Mesothelial cell of epicardium (in vitro differentiated cells): ENCODE measurements at regions not wholly inside any gene's neighbourhood (a gene's known extent, or its start where the extent isn't known, plus 50 kb on each side); places are given as distances from the start of the nearest gene placed in this dataset.
"Not testable (repeated sequence)": the region's sequence is repeated elsewhere in the genome, so short reads cannot be mapped to it uniquely, and the experiment has no call there.

ENCODE experiments used
- DNase-seq, 2 experiments: peaks; one replicate each; pipeline ENCODE4 v3.0.0; 2021; ENCODE audit warnings: low spot score in 2 of 2; ENCODE audit not compliant: unreplicated experiment in 2 of 2
- H3K27ac Mint-ChIP-seq: 2 replicates; pipeline ENCODE4 v1.8.0; 2021; ENCODE audit warnings: mixed read lengths
- H3K27me3 Mint-ChIP-seq: 2 replicates; pipeline ENCODE4 v1.8.0; 2021; ENCODE audit warnings: low read depth, mixed read lengths
- H3K36me3 Mint-ChIP-seq: 2 replicates; pipeline ENCODE4 v1.8.0; 2021; ENCODE audit warnings: mixed read lengths
- H3K4me1 Mint-ChIP-seq: 2 replicates; pipeline ENCODE4 v1.8.0; 2021; ENCODE audit warnings: mixed read lengths
- H3K4me3 Mint-ChIP-seq: 2 replicates; pipeline ENCODE4 v1.8.0; 2021; ENCODE audit warnings: mild to moderate bottlenecking, moderate library complexity, mixed read lengths
- H3K9me3 Mint-ChIP-seq: 2 replicates; pipeline ENCODE4 v1.8.0; 2021; ENCODE audit warnings: mixed read lengths
- TF ChIP-seq, protein P1 (sequence below): fragments of 200-600 bp; sonication (generic); IDR thresholded peaks from one replicate; pipeline ENCODE4 v1.5.0; 2021; ENCODE audit warnings: antibody characterized with exemption; ENCODE audit not compliant: unreplicated experiment

DNA sequence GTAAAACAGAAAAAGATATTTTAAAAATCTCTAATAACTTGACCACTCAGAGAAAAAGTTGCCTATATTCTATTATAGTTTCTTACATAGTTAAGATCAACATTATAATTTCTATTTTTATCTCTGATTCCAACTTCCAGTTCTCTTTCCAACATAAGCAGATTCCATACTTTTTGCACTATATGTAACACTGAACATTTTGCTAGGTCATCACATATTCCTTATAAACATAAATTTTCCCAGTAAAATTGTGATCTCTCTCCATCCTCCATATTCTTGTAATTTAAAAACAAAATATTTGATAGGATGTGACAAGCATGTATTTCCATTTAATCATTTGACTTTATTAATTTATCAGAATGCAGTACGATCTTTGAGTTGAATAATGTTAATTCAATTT is 170.4 kb upstream of the THSD7A start:
- Mint-ChIP-seq H3K4me3 (no peak overlapping the region), H3K9me3 (no peaks in the 10 kb centered on the region), H3K27ac (no peak overlapping the region), H3K4me1 (no peaks in the 10 kb centered on the region), H3K36me3 (peaks cover 2% of the 10 kb centered on the region), H3K27me3 (no peaks in the 10 kb centered on the region)
- TF ChIP-seq, protein P1, sequence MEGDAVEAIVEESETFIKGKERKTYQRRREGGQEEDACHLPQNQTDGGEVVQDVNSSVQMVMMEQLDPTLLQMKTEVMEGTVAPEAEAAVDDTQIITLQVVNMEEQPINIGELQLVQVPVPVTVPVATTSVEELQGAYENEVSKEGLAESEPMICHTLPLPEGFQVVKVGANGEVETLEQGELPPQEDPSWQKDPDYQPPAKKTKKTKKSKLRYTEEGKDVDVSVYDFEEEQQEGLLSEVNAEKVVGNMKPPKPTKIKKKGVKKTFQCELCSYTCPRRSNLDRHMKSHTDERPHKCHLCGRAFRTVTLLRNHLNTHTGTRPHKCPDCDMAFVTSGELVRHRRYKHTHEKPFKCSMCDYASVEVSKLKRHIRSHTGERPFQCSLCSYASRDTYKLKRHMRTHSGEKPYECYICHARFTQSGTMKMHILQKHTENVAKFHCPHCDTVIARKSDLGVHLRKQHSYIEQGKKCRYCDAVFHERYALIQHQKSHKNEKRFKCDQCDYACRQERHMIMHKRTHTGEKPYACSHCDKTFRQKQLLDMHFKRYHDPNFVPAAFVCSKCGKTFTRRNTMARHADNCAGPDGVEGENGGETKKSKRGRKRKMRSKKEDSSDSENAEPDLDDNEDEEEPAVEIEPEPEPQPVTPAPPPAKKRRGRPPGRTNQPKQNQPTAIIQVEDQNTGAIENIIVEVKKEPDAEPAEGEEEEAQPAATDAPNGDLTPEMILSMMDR, result no peak
- DNase-seq, result no peak

- Mint-ChIP-seq H3K36me3 (no peaks in the 10 kb centered on the region), H3K9me3 (no peaks in the 10 kb centered on the region), H3K4me3 (no peak overlapping the region), H3K27me3 (no peaks in the 10 kb centered on the region), H3K27ac (no peak overlapping the region), H3K4me1 (peaks cover 12% of the 10 kb centered on the region)
- TF ChIP-seq, protein P1, result no peak
- DNase-seq, result no peak
Observed at GRCh38 chr7:12004581-12004980, 172.6 kb upstream of the THSD7A start.

DNA sequence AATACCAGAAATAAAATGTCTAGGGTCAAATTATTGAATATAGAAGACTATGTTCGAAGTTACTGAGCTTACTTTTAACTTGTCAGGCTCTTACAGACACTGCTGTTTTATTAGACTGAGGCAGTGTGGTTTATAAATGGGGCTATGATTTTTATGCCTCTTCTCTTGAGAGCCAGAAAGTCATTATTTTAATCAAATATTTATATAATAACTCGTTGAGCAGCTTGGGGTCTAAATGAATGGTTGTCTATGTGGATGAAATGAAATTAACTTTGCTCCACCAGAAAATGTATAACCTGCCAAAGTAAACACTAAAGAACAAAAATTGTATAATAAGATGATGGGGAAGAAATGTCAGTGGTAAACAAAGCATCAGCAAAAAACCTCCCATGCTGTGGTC is 175.6 kb upstream of the THSD7A start:
- no peaks in the 10 kb centered on the region for H3K27me3 Mint-ChIP-seq
- no peaks in the 10 kb centered on the region for H3K36me3 Mint-ChIP-seq
- H3K4me3 Mint-ChIP-seq, result no peak overlapping the region
- no peak for DNase-seq
- TF ChIP-seq, protein P1, result no peak
- H3K9me3 Mint-ChIP-seq, result no peaks in the 10 kb centered on the region
- H3K4me1 Mint-ChIP-seq, result peaks cover 15% of the 10 kb centered on the region
- no peak overlapping the region for H3K27ac Mint-ChIP-seq

DNA sequence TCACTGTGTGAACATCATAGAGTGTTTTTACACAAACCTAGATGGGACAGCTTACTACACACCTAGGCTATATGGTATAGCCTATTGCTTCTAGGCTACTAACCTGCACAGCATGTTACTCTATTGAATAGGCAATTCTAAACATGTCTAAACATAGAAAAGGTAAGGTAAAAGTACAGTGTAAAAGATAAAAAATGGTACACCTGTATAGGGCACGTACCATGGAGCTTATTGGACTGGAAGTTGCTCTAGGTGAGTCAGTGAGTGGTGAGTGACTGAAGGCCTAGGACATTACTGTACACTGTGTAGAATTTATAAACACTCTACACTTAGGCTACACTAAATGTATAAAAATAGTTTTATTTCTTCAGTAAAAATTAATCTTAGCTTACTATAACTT is 182.0 kb upstream of the THSD7A start:
- Mint-ChIP-seq H3K9me3 (no peaks in the 10 kb centered on the region), H3K4me3 (no peak overlapping the region), H3K27ac (no peak overlapping the region), H3K4me1 (peaks cover 17% of the 10 kb centered on the region), H3K27me3 (no peaks in the 10 kb centered on the region), H3K36me3 (no peaks in the 10 kb centered on the region)
- TF ChIP-seq, protein P1, result no peak
- no peak for DNase-seq

DNA sequence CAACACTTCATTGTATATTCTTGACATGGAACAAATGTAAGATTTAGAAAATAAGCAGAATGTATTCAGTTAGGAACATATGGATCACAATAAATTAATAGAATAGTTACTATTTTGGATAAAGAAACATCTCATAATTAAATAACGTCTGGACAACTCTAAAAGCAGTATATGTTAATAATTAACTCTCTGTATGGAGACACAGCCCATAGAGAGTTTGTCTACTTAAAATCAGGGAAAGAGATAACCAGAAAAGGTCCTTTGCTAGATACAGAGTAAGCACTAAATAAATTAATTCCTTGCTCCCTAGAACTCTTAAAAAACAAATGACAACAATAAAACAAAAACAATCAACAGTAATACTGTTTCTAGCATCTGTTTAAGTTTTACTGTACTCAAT is 184.4 kb upstream of the THSD7A start:
- H3K27me3 Mint-ChIP-seq, result no peaks in the 10 kb centered on the region
- no peak for DNase-seq
- TF ChIP-seq, protein P1, result no peak
- H3K4me3 Mint-ChIP-seq, result no peak overlapping the region
- no peaks in the 10 kb centered on the region for H3K36me3 Mint-ChIP-seq
- no peaks in the 10 kb centered on the region for H3K9me3 Mint-ChIP-seq
- H3K4me1 Mint-ChIP-seq, result peaks cover 12% of the 10 kb centered on the region
- H3K27ac Mint-ChIP-seq, result no peak overlapping the region

DNA sequence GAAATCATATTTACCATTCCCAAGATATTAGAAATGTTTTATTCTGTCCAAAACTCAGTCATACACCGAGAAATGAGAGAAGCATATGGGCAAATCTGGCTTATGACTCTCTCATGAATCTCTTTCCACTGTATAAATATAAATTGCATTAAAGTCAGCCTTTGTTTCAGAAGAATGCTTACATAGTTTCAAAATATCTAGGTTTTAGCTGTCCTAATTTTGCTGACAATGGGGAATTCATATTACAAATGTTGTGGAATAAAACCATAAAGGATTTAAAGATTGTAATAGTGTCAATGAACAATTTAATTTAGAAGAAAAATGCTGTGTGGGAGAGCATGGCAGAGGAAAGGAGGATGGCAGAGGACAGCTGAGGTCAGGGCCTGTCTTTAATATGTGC is 185.0 kb upstream of the THSD7A start:
- Mint-ChIP-seq H3K4me1 (peaks cover 12% of the 10 kb centered on the region), H3K27me3 (no peaks in the 10 kb centered on the region)

GRCh38 chr7:12022011-12022410 is 189.1 kb upstream of the TMEM106B start:
- not testable (repeated sequence) for DNase-seq, H3K27me3 Mint-ChIP-seq, H3K4me1 Mint-ChIP-seq, H3K36me3 Mint-ChIP-seq, H3K4me3 Mint-ChIP-seq, H3K27ac Mint-ChIP-seq
- peaks cover 14% of the 10 kb centered on the region for H3K9me3 Mint-ChIP-seq

More for the DNA sequence above, 185.0 kb upstream of the THSD7A start:
- no peaks in the 10 kb centered on the region for H3K36me3 Mint-ChIP-seq
- DNase-seq, result no peak
- no peaks in the 10 kb centered on the region for H3K9me3 Mint-ChIP-seq
- peak overlapping the region; percentile 50 for H3K27ac Mint-ChIP-seq
- TF ChIP-seq, protein P1, result no peak
- H3K4me3 Mint-ChIP-seq, result no peak overlapping the region
